DND-41 (cell line): ENCODE measurements at regions not wholly inside any gene's neighbourhood (a gene's known extent, or its start where the extent isn't known, plus 50 kb on each side); places are given as distances from the start of the nearest gene placed in this dataset.

Experiments
- ATAC-seq: fragments of 200-7000 bp; cut with Tn5 transposase; 3 replicates; pipeline ENCODE4 v1.9.1; 2021; ENCODE audit warnings: low read depth; ENCODE audit not compliant: insufficient read depth
- DNase-seq: peaks from one replicate; pipeline ENCODE4 v3.0.0-alpha.2; 2020
- H2AFZ ChIP-seq: 2 replicates; pipeline ENCODE4 v1.6.0; 2012; ENCODE audit warnings: low read depth, low read length
- H3K27ac ChIP-seq: 2 replicates; pipeline ENCODE4 v1.5.1; 2012; ENCODE audit warnings: low read length, inconsistent platforms
- H3K27me3 ChIP-seq: fragments of 200-600 bp; sonication (generic); 2 replicates; pipeline ENCODE4 v1.6.0; 2012; ENCODE audit warnings: low read length, mild to moderate bottlenecking, inconsistent platforms; ENCODE audit not compliant: insufficient read depth, poor library complexity
- H3K36me3 ChIP-seq: 2 replicates; pipeline ENCODE4 v1.5.1; 2012; ENCODE audit warnings: low read length, inconsistent platforms; ENCODE audit not compliant: insufficient read depth
- H3K4me1 ChIP-seq: 2 replicates; pipeline ENCODE4 v1.5.1; 2012; ENCODE audit warnings: mild to moderate bottlenecking, low read length; ENCODE audit not compliant: insufficient read depth
- H3K4me2 ChIP-seq: 2 replicates; pipeline ENCODE4 v1.6.0; 2012; ENCODE audit warnings: mild to moderate bottlenecking, moderate library complexity, low read length, inconsistent platforms; ENCODE audit not compliant: insufficient read depth
- H3K4me3 ChIP-seq, 2 experiments: fragments of 200-600 bp in 1 of 2; shearing (Covaris generic) in 1 of 2; 2 replicates each; pipeline ENCODE4 v1.5.1; 2012 to 2016; ENCODE audit warnings: inconsistent platforms in 2 of 2, low read length in 2 of 2, mild to moderate bottlenecking in 2 of 2, low read depth in 1 of 2, moderate library complexity in 1 of 2
- H3K79me2 ChIP-seq: 2 replicates; pipeline ENCODE4 v1.6.0; 2012; ENCODE audit warnings: low read length, inconsistent platforms; ENCODE audit not compliant: insufficient read depth
- H3K9ac ChIP-seq: 2 replicates; pipeline ENCODE4 v1.6.0; 2012; ENCODE audit warnings: low read depth, mild to moderate bottlenecking, inconsistent platforms, low read length, moderate library complexity
- H3K9me3 ChIP-seq: 2 replicates; pipeline ENCODE4 v1.5.1; 2012; ENCODE audit warnings: low read length, moderate library complexity, mild to moderate bottlenecking, inconsistent platforms; ENCODE audit not compliant: insufficient read depth, severe bottlenecking
- H4K20me1 ChIP-seq: 2 replicates; pipeline ENCODE4 v1.6.0; 2012; ENCODE audit warnings: low read length; ENCODE audit not compliant: insufficient read depth
- CTCF ChIP-seq: IDR thresholded peaks from 2 replicates; pipeline ENCODE4 v1.5.1; 2012; ENCODE audit warnings: borderline replicate concordance, low read length, moderate library complexity, mild to moderate bottlenecking; ENCODE audit not compliant: poor library complexity, severe bottlenecking; ENCODE audit errors: extremely low read depth
- EZH2 ChIP-seq: IDR thresholded peaks from 3 replicates; pipeline ENCODE4 v1.6.1; 2012; ENCODE audit warnings: borderline replicate concordance, low read depth, mild to moderate bottlenecking, moderate library complexity, low read length, inconsistent platforms; ENCODE audit not compliant: severe bottlenecking

GRCh38 chr6:122059918-122060317 is 339.5 kb upstream of the HSF2 start:
- ATAC-seq (no peak), DNase-seq (no peak)
- Histone ChIP-seq H3K9me3 (no peaks in the 10 kb centered on the region), H3K27ac (no peak overlapping the region), H3K79me2 (no peaks in the 10 kb centered on the region), H2AFZ (no peak overlapping the region), H3K36me3 (no peaks in the 10 kb centered on the region), H3K4me1 (no peaks in the 10 kb centered on the region), H3K4me2 (no peak overlapping the region), H3K9ac (no peak overlapping the region), H3K27me3 (no peaks in the 10 kb centered on the region), H3K4me3 (no peak overlapping the region), H4K20me1 (no peaks in the 10 kb centered on the region)
- TF ChIP-seq EZH2 (no peak), CTCF (no peak)

GRCh38 chr6:122061855-122062254 is 337.6 kb upstream of the HSF2 start:
- no peak overlapping the region for H3K4me2 ChIP-seq
- H2AFZ ChIP-seq = no peak overlapping the region
- no peak overlapping the region for H3K4me3 ChIP-seq
- H3K36me3 ChIP-seq = no peaks in the 10 kb centered on the region
- no peaks in the 10 kb centered on the region for H3K9me3 ChIP-seq
- ATAC-seq (no peak), DNase-seq (no peak)
- H3K27me3 ChIP-seq = no peaks in the 10 kb centered on the region
- H3K4me1 ChIP-seq = no peaks in the 10 kb centered on the region
- TF ChIP-seq CTCF (no peak), EZH2 (no peak)
- H3K27ac ChIP-seq = no peak overlapping the region
- no peaks in the 10 kb centered on the region for H3K79me2 ChIP-seq
- no peaks in the 10 kb centered on the region for H4K20me1 ChIP-seq
- no peak overlapping the region for H3K9ac ChIP-seq

DNA sequence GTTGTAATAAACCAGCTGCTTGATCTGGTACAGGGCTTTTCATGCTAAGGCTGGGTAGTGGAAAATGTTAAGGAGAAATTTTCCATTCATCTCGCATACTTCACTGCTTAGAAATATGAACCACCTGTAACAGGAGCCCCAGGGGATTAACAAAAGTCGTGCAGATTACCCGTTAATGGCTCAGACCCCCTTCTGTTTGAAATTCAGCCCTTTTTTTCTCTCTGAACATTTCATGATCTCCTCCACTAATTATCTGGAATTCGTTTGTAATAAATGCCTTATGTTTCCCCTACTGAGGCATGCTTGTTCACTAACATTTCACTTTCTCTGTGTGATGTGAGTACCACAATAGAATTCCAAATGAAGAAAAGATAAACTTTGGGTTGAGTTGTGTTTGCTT is 336.4 kb upstream of the HSF2 start:
- Histone ChIP-seq H3K27me3 (no peaks in the 10 kb centered on the region), H3K27ac (no peak overlapping the region), H3K4me2 (no peak overlapping the region), H3K4me1 (no peaks in the 10 kb centered on the region), H3K9me3 (no peaks in the 10 kb centered on the region), H2AFZ (no peak overlapping the region), H4K20me1 (no peaks in the 10 kb centered on the region), H3K36me3 (no peaks in the 10 kb centered on the region), H3K79me2 (no peaks in the 10 kb centered on the region), H3K4me3 (no peak overlapping the region), H3K9ac (no peak overlapping the region)
- DNase-seq (no peak), ATAC-seq (no peak)
- TF ChIP-seq CTCF = no peak
- no peak for TF ChIP-seq EZH2

DNA sequence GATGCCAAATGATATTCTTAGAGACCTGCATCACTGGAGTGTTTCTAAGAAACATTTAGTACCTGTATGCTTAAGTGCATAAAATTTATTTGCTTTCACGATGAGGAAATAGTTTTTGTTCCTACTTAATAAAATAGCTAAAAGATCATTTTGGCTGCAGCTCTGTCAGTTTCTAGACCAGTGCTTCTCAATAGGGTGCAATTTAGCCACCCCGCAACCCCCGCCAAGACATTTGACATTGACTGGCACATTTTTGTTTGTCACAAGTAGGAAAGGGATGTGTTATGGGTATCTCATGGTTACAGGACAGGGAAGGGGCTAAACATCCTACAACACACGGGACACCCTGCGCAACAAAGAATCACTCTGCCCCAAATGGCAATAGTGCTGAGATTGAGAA is 335.7 kb upstream of the HSF2 start:
- no peak overlapping the region for H3K4me3 ChIP-seq
- no peak for DNase-seq
- no peak overlapping the region for H3K27ac ChIP-seq
- H3K79me2 ChIP-seq = no peaks in the 10 kb centered on the region
- no peak for ATAC-seq
- H3K9ac ChIP-seq = no peak overlapping the region
- no peaks in the 10 kb centered on the region for H3K4me1 ChIP-seq
- no peak overlapping the region for H3K4me2 ChIP-seq
- H3K27me3 ChIP-seq = no peaks in the 10 kb centered on the region
- no peak overlapping the region for H2AFZ ChIP-seq
- TF ChIP-seq EZH2 (no peak), CTCF (no peak)
- H3K9me3 ChIP-seq = no peaks in the 10 kb centered on the region
- H4K20me1 ChIP-seq = no peaks in the 10 kb centered on the region
- no peaks in the 10 kb centered on the region for H3K36me3 ChIP-seq
